ENCODE measurements at regions not wholly inside any gene's neighbourhood (a gene's known extent, or its start where the extent isn't known, plus 50 kb on each side); places are given as distances from the start of the nearest gene placed in this dataset.

GRCh38 chr2:198488964-198489363 lies 684.6 kb downstream of the PLCL1 start:
- Histone ChIP-seq H3K4me2 (ENCODE audit: control insufficient read depth, extremely low read depth, insufficient read depth, low read depth, low read length) (no peak overlapping the region), H3K9me3 (ENCODE audit: control insufficient read depth, low read depth, low read length) (no peaks in the 10 kb centered on the region), H3K79me2 (ENCODE audit: control insufficient read depth, insufficient read depth, low read length) (no peaks in the 10 kb centered on the region), H3K4me3 (ENCODE audit: control insufficient read depth in 2 of 3, extremely low read depth in 1 of 3, insufficient read depth in 2 of 3, low read depth in 1 of 3, low read length in 3 of 3) (no peak overlapping the region), H3K4me1 (ENCODE audit: control insufficient read depth, extremely low read depth, insufficient read depth, low read length) (no peaks in the 10 kb centered on the region), H3K9ac (ENCODE audit: control insufficient read depth, extremely low read depth, insufficient read depth, low read length) (no peak overlapping the region), H3K27me3 (ENCODE audit: control insufficient read depth, extremely low read depth, insufficient read depth, low read length) (no peaks in the 10 kb centered on the region), H2AFZ (ENCODE audit: control insufficient read depth, low read length) (no peak overlapping the region), H3K9me1 (ENCODE audit: control insufficient read depth, extremely low read depth, insufficient read depth, low read length) (no peaks in the 10 kb centered on the region), H4K20me1 (ENCODE audit: control insufficient read depth, extremely low read depth, insufficient read depth, low read length) (no peaks in the 10 kb centered on the region), H3K36me3 (ENCODE audit: control insufficient read depth in 2 of 2, extremely low read depth in 1 of 2, insufficient read depth in 2 of 2, low read length in 2 of 2) (no peaks in the 10 kb centered on the region), H3K27ac (ENCODE audit: control insufficient read depth, insufficient read depth, low read length) (no peak overlapping the region)
- dilution Hi-C loops (cut with MboI; ENCODE audit: extremely low pct_ligation_motif_present, low sequenced_read_pairs): no loop called here
- FAIRE-seq (no peak), DNase-seq (ENCODE audit: low read depth, low spot score) (no peak)
- TF ChIP-seq EZH2 (IDR thresholded peaks at IDR 0.05; ENCODE audit: low read length): no peak
- no peak for TF ChIP-seq CTCF (optimal IDR thresholded peaks at IDR 0.05 in 1 of 3, IDR thresholded peaks at IDR 0.05 in 1 of 3, conservative IDR thresholded peaks at IDR 0.05 in 1 of 3; ENCODE audit: extremely low read depth in 1 of 3, insufficient read depth in 2 of 3, low read length in 3 of 3)

GRCh38 chr2:198483051-198483450 lies 678.7 kb downstream of the PLCL1 start:
- Histone ChIP-seq H3K27ac (ENCODE audit: control insufficient read depth, insufficient read depth, low read length) (no peak overlapping the region), H3K9ac (ENCODE audit: control insufficient read depth, extremely low read depth, insufficient read depth, low read length) (no peak overlapping the region), H3K4me1 (ENCODE audit: control insufficient read depth, extremely low read depth, insufficient read depth, low read length) (no peaks in the 10 kb centered on the region), H2AFZ (ENCODE audit: control insufficient read depth, low read length) (no peak overlapping the region), H4K20me1 (ENCODE audit: control insufficient read depth, extremely low read depth, insufficient read depth, low read length) (no peaks in the 10 kb centered on the region), H3K4me2 (ENCODE audit: control insufficient read depth, extremely low read depth, insufficient read depth, low read depth, low read length) (no peak overlapping the region), H3K9me3 (ENCODE audit: control insufficient read depth, low read depth, low read length) (no peaks in the 10 kb centered on the region), H3K36me3 (ENCODE audit: control insufficient read depth in 2 of 2, extremely low read depth in 1 of 2, insufficient read depth in 2 of 2, low read length in 2 of 2) (no peaks in the 10 kb centered on the region), H3K4me3 (ENCODE audit: control insufficient read depth in 2 of 3, extremely low read depth in 1 of 3, insufficient read depth in 2 of 3, low read depth in 1 of 3, low read length in 3 of 3) (no peak overlapping the region), H3K9me1 (ENCODE audit: control insufficient read depth, extremely low read depth, insufficient read depth, low read length) (no peaks in the 10 kb centered on the region), H3K27me3 (ENCODE audit: control insufficient read depth, extremely low read depth, insufficient read depth, low read length) (no peaks in the 10 kb centered on the region), H3K79me2 (ENCODE audit: control insufficient read depth, insufficient read depth, low read length) (no peaks in the 10 kb centered on the region)
- TF ChIP-seq EZH2 (IDR thresholded peaks at IDR 0.05; ENCODE audit: low read length): no peak
- no peak for TF ChIP-seq CTCF (optimal IDR thresholded peaks at IDR 0.05 in 1 of 3, IDR thresholded peaks at IDR 0.05 in 1 of 3, conservative IDR thresholded peaks at IDR 0.05 in 1 of 3; ENCODE audit: extremely low read depth in 1 of 3, insufficient read depth in 2 of 3, low read length in 3 of 3)
- dilution Hi-C loops (cut with MboI; ENCODE audit: extremely low pct_ligation_motif_present, low sequenced_read_pairs): no loop called here
- FAIRE-seq (no peak), DNase-seq (ENCODE audit: low read depth, low spot score) (no peak)

All from keratinocyte (primary cell).